BE2C (cell line): ENCODE measurements at regions not wholly inside any gene's neighbourhood (a gene's known extent, or its start where the extent isn't known, plus 50 kb on each side); places are given as distances from the start of the nearest gene placed in this dataset.

Experiments
- DNase-seq: peaks from one replicate; pipeline ENCODE4 v3.0.0-alpha.2; 2020
- H3K27me3 ChIP-seq: fragments of 250-450 bp; sonication (Bioruptor Pico); 2 replicates; pipeline ENCODE4 v1.5.1; 2020; ENCODE audit warnings: mild to moderate bottlenecking
- H3K36me3 ChIP-seq: fragments of 250-450 bp; sonication (Bioruptor Pico); 2 replicates; pipeline ENCODE4 v1.5.1; 2020; ENCODE audit warnings: mild to moderate bottlenecking
- H3K4me1 ChIP-seq: fragments of 250-450 bp; sonication (Bioruptor Pico); 2 replicates; pipeline ENCODE4 v1.5.1; 2020
- H3K4me3 ChIP-seq: 2 replicates; pipeline ENCODE4 v1.5.1; 2011; ENCODE audit warnings: low read depth, low read length
- H3K9me3 ChIP-seq: fragments of 250-450 bp; sonication (Bioruptor Pico); 2 replicates; pipeline ENCODE4 v1.5.1; 2020
- TF ChIP-seq, protein P1 (sequence below): IDR thresholded peaks from 2 replicates; pipeline ENCODE4 v1.5.1; 2012; ENCODE audit warnings: mild to moderate bottlenecking, low read depth, low read length

DNA sequence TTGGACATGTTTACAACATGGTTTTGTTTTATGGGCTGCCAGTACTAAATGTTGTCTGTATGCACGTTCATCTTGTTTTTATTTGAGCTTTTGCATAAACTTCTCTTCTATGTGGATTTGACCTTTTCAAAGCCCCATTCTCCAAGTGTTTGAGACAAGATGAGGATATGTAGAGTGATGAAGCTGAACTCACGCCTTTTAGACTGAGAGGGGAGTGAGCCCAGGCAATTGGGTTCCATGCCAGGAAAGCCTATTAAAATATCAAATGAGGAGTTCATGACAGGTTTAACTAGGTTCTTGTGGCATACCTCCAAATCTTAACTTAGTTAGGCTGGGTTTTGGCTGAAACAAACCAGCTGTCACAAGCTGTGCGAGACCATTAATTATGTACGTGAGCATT, 170.4 kb upstream of the LDB2 start:
- Histone ChIP-seq H3K9me3 (no peaks in the 10 kb centered on the region), H3K4me1 (peaks cover 5% of the 10 kb centered on the region), H3K4me3 (no peak overlapping the region), H3K36me3 (no peaks in the 10 kb centered on the region), H3K27me3 (no peaks in the 10 kb centered on the region)
- no peak for DNase-seq
- TF ChIP-seq, protein P1, sequence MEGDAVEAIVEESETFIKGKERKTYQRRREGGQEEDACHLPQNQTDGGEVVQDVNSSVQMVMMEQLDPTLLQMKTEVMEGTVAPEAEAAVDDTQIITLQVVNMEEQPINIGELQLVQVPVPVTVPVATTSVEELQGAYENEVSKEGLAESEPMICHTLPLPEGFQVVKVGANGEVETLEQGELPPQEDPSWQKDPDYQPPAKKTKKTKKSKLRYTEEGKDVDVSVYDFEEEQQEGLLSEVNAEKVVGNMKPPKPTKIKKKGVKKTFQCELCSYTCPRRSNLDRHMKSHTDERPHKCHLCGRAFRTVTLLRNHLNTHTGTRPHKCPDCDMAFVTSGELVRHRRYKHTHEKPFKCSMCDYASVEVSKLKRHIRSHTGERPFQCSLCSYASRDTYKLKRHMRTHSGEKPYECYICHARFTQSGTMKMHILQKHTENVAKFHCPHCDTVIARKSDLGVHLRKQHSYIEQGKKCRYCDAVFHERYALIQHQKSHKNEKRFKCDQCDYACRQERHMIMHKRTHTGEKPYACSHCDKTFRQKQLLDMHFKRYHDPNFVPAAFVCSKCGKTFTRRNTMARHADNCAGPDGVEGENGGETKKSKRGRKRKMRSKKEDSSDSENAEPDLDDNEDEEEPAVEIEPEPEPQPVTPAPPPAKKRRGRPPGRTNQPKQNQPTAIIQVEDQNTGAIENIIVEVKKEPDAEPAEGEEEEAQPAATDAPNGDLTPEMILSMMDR: no peak

GRCh38 chr4:17068392-17068791, 169.9 kb upstream of the LDB2 start:
- H3K4me1 ChIP-seq: peaks cover 5% of the 10 kb centered on the region
- H3K27me3 ChIP-seq: no peaks in the 10 kb centered on the region
- TF ChIP-seq, protein P1: no peak
- DNase-seq: no peak
- H3K9me3 ChIP-seq: no peaks in the 10 kb centered on the region
- H3K4me3 ChIP-seq: no peak overlapping the region
- no peaks in the 10 kb centered on the region for H3K36me3 ChIP-seq

DNA sequence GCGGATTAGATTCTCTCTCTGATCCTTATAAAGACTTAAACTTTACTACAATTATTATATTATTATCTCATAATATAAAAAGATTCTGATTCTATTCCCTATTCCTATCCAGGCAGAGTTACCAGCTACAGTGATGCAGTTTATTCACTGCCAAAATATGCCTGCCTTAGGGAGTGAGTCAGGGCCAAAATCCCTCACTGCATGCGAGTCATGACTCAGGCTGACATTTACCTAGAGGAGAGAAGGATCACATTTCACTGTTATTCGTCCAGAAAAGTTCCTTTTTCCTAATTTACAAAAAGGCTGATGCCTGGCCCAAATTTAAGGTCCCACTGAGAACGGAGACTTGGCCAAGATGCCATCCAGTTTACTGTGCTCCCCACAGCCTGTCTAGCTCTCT, 168.5 kb upstream of the LDB2 start:
- no peaks in the 10 kb centered on the region; the same call in 1 of the 2 replicates for H3K4me1 ChIP-seq
- DNase-seq: no peak
- H3K36me3 ChIP-seq: no peaks in the 10 kb centered on the region
- H3K4me3 ChIP-seq: no peak overlapping the region
- no peaks in the 10 kb centered on the region for H3K9me3 ChIP-seq
- H3K27me3 ChIP-seq: no peaks in the 10 kb centered on the region
- TF ChIP-seq, protein P1: no peak

DNA sequence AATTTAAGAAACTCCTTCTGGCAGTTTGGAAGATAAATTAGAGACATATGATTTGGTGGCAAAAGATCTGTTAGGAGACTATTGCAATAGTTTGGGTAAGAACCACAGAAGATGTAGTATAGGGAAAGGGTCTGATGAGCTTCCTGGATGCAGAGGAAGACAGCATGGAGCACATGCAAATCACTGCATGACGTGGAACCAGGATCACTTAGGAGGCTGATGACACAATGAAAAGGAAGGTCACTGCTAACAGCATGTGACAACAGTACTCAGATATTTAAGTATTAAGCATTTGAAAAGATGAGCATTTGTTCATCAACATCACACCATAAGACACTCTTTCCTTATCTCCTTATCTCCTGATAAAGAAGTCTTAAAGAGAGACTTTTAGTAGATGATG, 167.8 kb upstream of the LDB2 start:
- H3K4me1 ChIP-seq: no peaks in the 10 kb centered on the region
- H3K4me3 ChIP-seq: no peak overlapping the region
- no peak for DNase-seq
- no peaks in the 10 kb centered on the region for H3K36me3 ChIP-seq
- H3K27me3 ChIP-seq: no peaks in the 10 kb centered on the region
- H3K9me3 ChIP-seq: no peaks in the 10 kb centered on the region
- TF ChIP-seq, protein P1: no peak

- no peak overlapping the region for H3K4me3 ChIP-seq
- H3K4me1 ChIP-seq: no peaks in the 10 kb centered on the region
- DNase-seq: no peak
- H3K27me3 ChIP-seq: no peaks in the 10 kb centered on the region
- H3K9me3 ChIP-seq: no peaks in the 10 kb centered on the region
- no peaks in the 10 kb centered on the region for H3K36me3 ChIP-seq
- TF ChIP-seq, protein P1: no peak
These were observed 167.4 kb upstream of the LDB2 start for GRCh38 chr4:17065821-17066220.

- no peaks in the 10 kb centered on the region for H3K27me3 ChIP-seq
- TF ChIP-seq, protein P1: no peak
- no peaks in the 10 kb centered on the region for H3K4me1 ChIP-seq
- H3K9me3 ChIP-seq: no peaks in the 10 kb centered on the region
- no peak for DNase-seq
- no peak overlapping the region for H3K4me3 ChIP-seq
- no peaks in the 10 kb centered on the region for H3K36me3 ChIP-seq
These were observed 166.5 kb upstream of the LDB2 start for GRCh38 chr4:17064959-17065358.
